HCT116 (cell line): ENCODE measurements at regions not wholly inside any gene's neighbourhood (a gene's known extent, or its start where the extent isn't known, plus 50 kb on each side); places are given as distances from the start of the nearest gene placed in this dataset.

Source experiments
- ATAC-seq: fragments of 200-7000 bp; cut with Tn5 transposase; 2 replicates; pipeline ENCODE4 v1.9.1; 2020; ENCODE audit warnings: mild to moderate bottlenecking, moderate library complexity
- BruUV-seq: library from RNA; stranded (reverse); fragments of 400-500 nt; replicated peaks from 2 replicates; lab custom pipeline; 2021; lab: Mats Ljungman, UMichigan
- CTCF ChIA-PET: fragments of 300-600 bp; sonication (Branson Sonifier 250); formaldehyde crosslinking; loops from one replicate; lab custom pipeline; 2021; ENCODE audit warnings: antibody characterized with exemption; lab: Charles Lee
- POLR2A ChIA-PET: fragments of 300-600, 350-600 bp; sonication (Branson Sonifier 250); formaldehyde crosslinking; loops from one replicate; lab custom pipeline; 2021; ENCODE audit warnings: antibody characterized with exemption; lab: Charles Lee
- RAD21 ChIA-PET, 2 experiments: fragments of 300-600 bp; sonication (Branson Sonifier 250); formaldehyde crosslinking; loops; one replicate each; lab custom pipeline; 2023; ENCODE audit warnings: low total read pairs in 2 of 2; ENCODE audit not compliant: uncharacterized antibody in 2 of 2, unreplicated experiment in 2 of 2, low non-redundant PET in 1 of 2; lab: Charles Lee
- DNase-seq: peaks from one replicate; pipeline ENCODE4 v3.0.0-alpha.2; 2010; ENCODE audit warnings: low read depth, low spot score
- H2AFZ ChIP-seq: fragments of 200-600 bp; shearing (Covaris generic), sonication (generic); 2 replicates; pipeline ENCODE4 v1.6.1; 2017; ENCODE audit warnings: low read depth, mixed run types, mixed read lengths, antibody characterized with exemption, low read length; ENCODE audit not compliant: poor library complexity, severe bottlenecking
- H3K27ac ChIP-seq: 2 replicates; pipeline ENCODE4 v1.5.1; 2012; ENCODE audit warnings: low read depth, low read length
- H3K27me3 ChIP-seq: fragments of 200-600 bp; sonication (generic); 2 replicates; pipeline ENCODE4 v1.6.1; 2016; ENCODE audit warnings: mixed run types, low read length, mixed read lengths; ENCODE audit not compliant: insufficient read depth
- H3K36me3 ChIP-seq, 2 experiments: fragments of 200-500 bp in 1 of 2; fragments of 200-600 bp in 1 of 2; sonication (Bioruptor generic) in 1 of 2; sonication (generic) in 1 of 2; 2 replicates each; pipeline versions ENCODE4 v1.5.1 to v1.6.1; 2014 to 2016; ENCODE audit warnings: low read length in 2 of 2, inconsistent platforms in 1 of 2, mixed read lengths in 1 of 2, mixed run types in 1 of 2; ENCODE audit not compliant: insufficient read depth in 2 of 2, control insufficient read depth in 1 of 2
- H3K4me1 ChIP-seq, 2 experiments: fragments of 200-600 bp in 1 of 2; sonication (generic) in 1 of 2; 2 replicates each; pipeline versions ENCODE4 v1.5.1 to v1.6.1; 2012 to 2017; ENCODE audit warnings: low read length in 2 of 2, inconsistent platforms in 1 of 2, mild to moderate bottlenecking in 1 of 2, mixed read lengths in 1 of 2, mixed run types in 1 of 2, moderate library complexity in 1 of 2; ENCODE audit not compliant: insufficient read depth in 2 of 2, control insufficient read depth in 1 of 2
- H3K4me2 ChIP-seq: fragments of 200-600 bp; sonication (generic); 2 replicates; pipeline ENCODE4 v1.6.1; 2017; ENCODE audit warnings: mixed run types, low read length, mixed read lengths
- H3K4me3 ChIP-seq, 2 experiments: fragments of 200-600 bp in 1 of 2; sonication (generic) in 1 of 2; replicated peaks in 1 of 2; 2 replicates each; pipeline ENCODE4 v1.5.1; 2011 to 2016; ENCODE audit warnings: low read length in 2 of 2, control low read depth in 1 of 2, low read depth in 1 of 2, mild to moderate bottlenecking in 1 of 2, mixed read lengths in 1 of 2, mixed run types in 1 of 2
- H3K79me2 ChIP-seq: fragments of 200-600 bp; sonication (generic); 2 replicates; pipeline ENCODE4 v1.6.1; 2017; ENCODE audit warnings: mild to moderate bottlenecking, mixed run types, low read length, moderate library complexity, mixed read lengths; ENCODE audit not compliant: insufficient read depth
- H3K9ac ChIP-seq: fragments of 200-600 bp; sonication (generic); 2 replicates; pipeline ENCODE4 v1.6.1; 2016; ENCODE audit warnings: low read length, mixed read lengths
- H3K9me2 ChIP-seq: fragments of 200-600 bp; sonication (generic), shearing (Covaris generic); 2 replicates; pipeline ENCODE4 v1.6.1; 2017; ENCODE audit warnings: mixed run types, mild to moderate bottlenecking, moderate library complexity; ENCODE audit not compliant: insufficient read depth
- H3K9me3 ChIP-seq, 2 experiments: fragments of 200-500 bp in 1 of 2; fragments of 200-600 bp in 1 of 2; sonication (Bioruptor generic) in 1 of 2; sonication (generic) in 1 of 2; 2 replicates each; pipeline ENCODE4 v1.6.1; 2014 to 2017; ENCODE audit warnings: low read length in 2 of 2, mixed read lengths in 2 of 2, inconsistent platforms in 1 of 2, low read depth in 1 of 2, mild to moderate bottlenecking in 1 of 2, mixed run types in 1 of 2, moderate library complexity in 1 of 2; ENCODE audit not compliant: control insufficient read depth in 1 of 2, insufficient read depth in 1 of 2
- H4K20me1 ChIP-seq: fragments of 200-600 bp; sonication (generic), shearing (Covaris generic); 2 replicates; pipeline ENCODE4 v1.6.1; 2017; ENCODE audit warnings: mixed run types, mild to moderate bottlenecking, moderate library complexity; ENCODE audit not compliant: insufficient read depth
- ATF3 ChIP-seq: IDR thresholded peaks from 2 replicates; pipeline ENCODE4 v1.6.1; 2012
- CBX3 ChIP-seq: IDR thresholded peaks from 2 replicates; pipeline ENCODE4 v1.6.1; 2012; ENCODE audit warnings: low read depth
- CEBPB ChIP-seq: IDR thresholded peaks from 2 replicates; pipeline ENCODE4 v1.6.1; 2012; ENCODE audit warnings: low read depth
- EGR1 ChIP-seq: IDR thresholded peaks from 2 replicates; pipeline ENCODE4 v1.6.1; 2012; ENCODE audit warnings: low read depth
- EZH2 ChIP-seq: fragments of 200-600 bp; sonication (generic); IDR thresholded peaks from 2 replicates; pipeline ENCODE4 v1.6.1; 2017; ENCODE audit warnings: antibody characterized with exemption, mixed run types
- EZH2phosphoT487 ChIP-seq: fragments of 200-600 bp; IDR thresholded peaks from 2 replicates; pipeline ENCODE4 v1.6.1; 2018; ENCODE audit warnings: antibody characterized with exemption, borderline replicate concordance
- FOSL1 ChIP-seq: IDR thresholded peaks from 2 replicates; pipeline ENCODE4 v1.6.1; 2012; ENCODE audit warnings: low read depth
- JUND ChIP-seq: IDR thresholded peaks from 2 replicates; pipeline ENCODE4 v1.6.1; 2012
- MAX ChIP-seq: IDR thresholded peaks from 2 replicates; pipeline ENCODE4 v1.6.1; 2012
- POLR2AphosphoS5 ChIP-seq: IDR thresholded peaks from 2 replicates; pipeline ENCODE4 v1.6.1; 2011; ENCODE audit warnings: mild to moderate bottlenecking, low read depth, low read length, moderate library complexity
- RAD21 ChIP-seq: IDR thresholded peaks from 2 replicates; pipeline ENCODE4 v1.6.1; 2012; ENCODE audit warnings: low read depth, mild to moderate bottlenecking
- SIN3A ChIP-seq: IDR thresholded peaks from 2 replicates; pipeline ENCODE4 v1.6.1; 2012; ENCODE audit warnings: low read depth
- SP1 ChIP-seq: IDR thresholded peaks from 2 replicates; pipeline ENCODE4 v1.6.1; 2012; ENCODE audit warnings: low read depth
- SRF ChIP-seq: IDR thresholded peaks from 2 replicates; pipeline ENCODE4 v1.6.1; 2012; ENCODE audit warnings: low read depth
- YY1 ChIP-seq: IDR thresholded peaks from 2 replicates; pipeline ENCODE4 v1.6.1; 2011; ENCODE audit warnings: low read length, low read depth, moderate library complexity, mild to moderate bottlenecking; ENCODE audit not compliant: insufficient replicate concordance; ENCODE audit errors: extremely low read depth
- ZBTB33 ChIP-seq: IDR thresholded peaks from 2 replicates; pipeline ENCODE4 v1.6.1; 2011; ENCODE audit warnings: mild to moderate bottlenecking, low read length, moderate library complexity; ENCODE audit not compliant: insufficient replicate concordance; ENCODE audit errors: extremely low read depth
- ZFX ChIP-seq: fragments of 450-650 bp; IDR thresholded peaks from 2 replicates; pipeline ENCODE4 v1.6.1; 2017
- ZNF274 ChIP-seq: fragments of 200-500 bp; sonication (Bioruptor generic); IDR thresholded peaks from 2 replicates; pipeline ENCODE4 v1.6.1; 2014; ENCODE audit warnings: mild to moderate bottlenecking, low read depth, low read length, inconsistent platforms
- intact Hi-C: fragments of 100-400 bp; cut with micrococcal nuclease; formaldehyde crosslinking; loops from 2 replicates; pipeline ENCODE4 v1.10.0; 2022

GRCh38 chr13:43979492-43979891 lies 99.8 kb downstream of the LACC1 start:
- CTCF ChIA-PET = no interaction called here
- RAD21 ChIA-PET = no interaction called here
- no peak for DNase-seq
- Histone ChIP-seq H3K4me1 (no peaks in the 10 kb centered on the region), H2AFZ (no peak overlapping the region), H3K79me2 (no peaks in the 10 kb centered on the region), H3K4me2 (no peak overlapping the region), H3K27ac (no peak overlapping the region), H3K9me2 (no peaks in the 10 kb centered on the region), H3K36me3 (no peaks in the 10 kb centered on the region), H4K20me1 (no peaks in the 10 kb centered on the region), H3K4me3 (no peak overlapping the region), H3K9ac (no peak overlapping the region), H3K27me3 (no peaks in the 10 kb centered on the region), H3K9me3 (no peaks in the 10 kb centered on the region)
- no peak for ATAC-seq
- no TSS peak for BruUV-seq
- TF ChIP-seq ZFX = no peak
- POLR2A ChIA-PET = no interaction called here
- intact Hi-C loops = no loop called here

GRCh38 chr13:43980587-43980986 lies 100.9 kb downstream of the LACC1 start:
- Histone ChIP-seq H3K4me2 (no peak overlapping the region), H3K4me1 (no peaks in the 10 kb centered on the region), H3K36me3 (no peaks in the 10 kb centered on the region), H4K20me1 (no peaks in the 10 kb centered on the region), H3K9me2 (no peaks in the 10 kb centered on the region), H3K79me2 (no peaks in the 10 kb centered on the region), H3K9ac (no peak overlapping the region), H3K4me3 (no peak overlapping the region), H3K9me3 (no peaks in the 10 kb centered on the region), H3K27ac (no peak overlapping the region), H3K27me3 (no peaks in the 10 kb centered on the region), H2AFZ (no peak overlapping the region)
- BruUV-seq = no TSS peak
- CTCF ChIA-PET = no interaction called here
- DNase-seq = no peak
- ATAC-seq = no peak
- POLR2A ChIA-PET = no interaction called here
- intact Hi-C loops = no loop called here
- RAD21 ChIA-PET = no interaction called here
- no peak for TF ChIP-seq ZFX
- TF ChIP-seq SIN3A = no peak
- TF ChIP-seq EGR1 = no peak
- TF ChIP-seq EZH2 = no peak
- TF ChIP-seq SP1 = no peak
- TF ChIP-seq POLR2AphosphoS5 = no peak
- TF ChIP-seq EZH2phosphoT487 = no peak
- no peak for TF ChIP-seq MAX
- TF ChIP-seq SRF = no peak
- no peak for TF ChIP-seq ATF3
- no peak for TF ChIP-seq CBX3
- TF ChIP-seq RAD21 = no peak
- no peak for TF ChIP-seq YY1
- no peak for TF ChIP-seq FOSL1
- TF ChIP-seq ZBTB33 = no peak
- no peak for TF ChIP-seq ZNF274
- no peak for TF ChIP-seq JUND
- TF ChIP-seq CEBPB = no peak
